NK-92 treated with Interleukin-12 subunit alpha and Interleukin-12 subunit beta, amount 100 ng/mL, for 24 hours (cell line): ENCODE measurements at regions not wholly inside any gene's neighbourhood (a gene's known extent, or its start where the extent isn't known, plus 50 kb on each side); places are given as distances from the start of the nearest gene placed in this dataset.

ENCODE experiments used
- DNase-seq: peaks from one replicate; lab custom pipeline; 2025; lab: John Stamatoyannopoulos, UW

- no peak for DNase-seq
Observed at GRCh38 chr2:59077026-59077725, 836.1 kb upstream of the FANCL start.

GRCh38 chr2:59076079-59076619 is 835.0 kb upstream of the FANCL start:
- DNase-seq, result no peak

- no peak for DNase-seq
Observed at GRCh38 chr2:59074071-59074470, 832.9 kb upstream of the FANCL start.

GRCh38 chr2:59073286-59073685 is 832.2 kb upstream of the FANCL start:
- DNase-seq, result no peak

GRCh38 chr2:59068255-59068654 is 827.1 kb upstream of the FANCL start:
- no peak for DNase-seq

- DNase-seq, result no peak
Observed at GRCh38 chr2:59066787-59067399, 825.8 kb upstream of the FANCL start.

GRCh38 chr2:59047373-59047995 is 806.4 kb upstream of the FANCL start:
- DNase-seq, result no peak

- DNase-seq, result no peak
Observed at GRCh38 chr2:59046401-59047372, 805.6 kb upstream of the FANCL start.

GRCh38 chr2:59044736-59045135 is 803.6 kb upstream of the FANCL start:
- no peak for DNase-seq

- no peak for DNase-seq
Observed at GRCh38 chr2:59041139-59041538, 800.0 kb upstream of the FANCL start.

GRCh38 chr2:59034837-59035236 is 793.7 kb upstream of the FANCL start:
- no peak for DNase-seq

GRCh38 chr2:59034106-59034505 is 793.0 kb upstream of the FANCL start:
- DNase-seq, result no peak

GRCh38 chr2:59033661-59034060 is 792.5 kb upstream of the FANCL start:
- DNase-seq, result no peak

GRCh38 chr2:59032499-59032898 is 791.4 kb upstream of the FANCL start:
- no peak for DNase-seq

GRCh38 chr2:59029058-59029457 is 787.9 kb upstream of the FANCL start:
- no peak for DNase-seq

GRCh38 chr2:59027320-59027719 is 786.2 kb upstream of the FANCL start:
- DNase-seq, result no peak

GRCh38 chr2:59025157-59025757 is 784.1 kb upstream of the FANCL start:
- peak; percentile 3 for DNase-seq

GRCh38 chr2:59021786-59022185 is 780.7 kb upstream of the FANCL start:
- DNase-seq, result no peak

GRCh38 chr2:59019566-59020159 is 778.5 kb upstream of the FANCL start:
- DNase-seq, result no peak

GRCh38 chr2:59018737-59019136 is 777.6 kb upstream of the FANCL start:
- no peak for DNase-seq

- no peak for DNase-seq
Observed at GRCh38 chr2:59015027-59015426, 773.9 kb upstream of the FANCL start.
